A673 (cell line): ENCODE measurements at regions not wholly inside any gene's neighbourhood (a gene's known extent, or its start where the extent isn't known, plus 50 kb on each side); places are given as distances from the start of the nearest gene placed in this dataset.

Experiments
- EZH2 ChIP-seq: fragments of 200-600 bp; sonication (generic); IDR thresholded peaks from 2 replicates; pipeline ENCODE4 v1.6.1; 2017; ENCODE audit warnings: borderline replicate concordance, low read depth, mild to moderate bottlenecking, mixed read lengths, antibody characterized with exemption, low read length; ENCODE audit not compliant: poor library complexity, severe bottlenecking
- TF ChIP-seq, protein P1 (sequence below): fragments of 300-800, 200-600 bp; sonication (generic); conservative IDR thresholded peaks from 2 replicates; pipeline ENCODE4 v1.5.1; 2017; ENCODE audit warnings: low read depth, mild to moderate bottlenecking, antibody characterized with exemption, low read length, moderate library complexity, mixed read lengths

DNA sequence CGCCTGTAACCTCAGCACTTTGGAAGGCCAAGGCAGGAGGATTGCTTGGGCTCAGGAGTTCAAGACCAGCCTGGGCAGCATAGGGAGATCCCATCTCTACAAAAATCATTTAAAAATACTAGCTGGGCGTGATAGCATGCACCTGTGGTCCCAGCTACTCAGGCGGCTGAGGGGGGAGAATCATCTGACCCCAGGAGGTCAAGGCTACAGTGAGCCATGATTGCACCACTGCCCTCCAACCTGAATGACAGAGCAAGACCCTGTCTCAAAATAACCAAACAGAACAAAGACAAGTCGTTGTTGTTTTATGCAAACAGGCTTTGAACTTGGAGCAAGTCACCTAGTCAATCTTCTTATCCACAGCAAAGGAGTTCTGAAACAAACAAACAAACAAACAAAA lies 82.0 kb upstream of the AKAP13 start:
- TF ChIP-seq, protein P1, sequence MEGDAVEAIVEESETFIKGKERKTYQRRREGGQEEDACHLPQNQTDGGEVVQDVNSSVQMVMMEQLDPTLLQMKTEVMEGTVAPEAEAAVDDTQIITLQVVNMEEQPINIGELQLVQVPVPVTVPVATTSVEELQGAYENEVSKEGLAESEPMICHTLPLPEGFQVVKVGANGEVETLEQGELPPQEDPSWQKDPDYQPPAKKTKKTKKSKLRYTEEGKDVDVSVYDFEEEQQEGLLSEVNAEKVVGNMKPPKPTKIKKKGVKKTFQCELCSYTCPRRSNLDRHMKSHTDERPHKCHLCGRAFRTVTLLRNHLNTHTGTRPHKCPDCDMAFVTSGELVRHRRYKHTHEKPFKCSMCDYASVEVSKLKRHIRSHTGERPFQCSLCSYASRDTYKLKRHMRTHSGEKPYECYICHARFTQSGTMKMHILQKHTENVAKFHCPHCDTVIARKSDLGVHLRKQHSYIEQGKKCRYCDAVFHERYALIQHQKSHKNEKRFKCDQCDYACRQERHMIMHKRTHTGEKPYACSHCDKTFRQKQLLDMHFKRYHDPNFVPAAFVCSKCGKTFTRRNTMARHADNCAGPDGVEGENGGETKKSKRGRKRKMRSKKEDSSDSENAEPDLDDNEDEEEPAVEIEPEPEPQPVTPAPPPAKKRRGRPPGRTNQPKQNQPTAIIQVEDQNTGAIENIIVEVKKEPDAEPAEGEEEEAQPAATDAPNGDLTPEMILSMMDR: no peak
- no peak for TF ChIP-seq EZH2
